Neuronal stem cell (in vitro differentiated cells): ENCODE measurements at regions not wholly inside any gene's neighbourhood (a gene's known extent, or its start where the extent isn't known, plus 50 kb on each side); places are given as distances from the start of the nearest gene placed in this dataset.

Source experiments
- DNase-seq: peaks from one replicate; pipeline ENCODE4 v3.0.0-alpha.2; 2013; ENCODE audit warnings: low spot score
- H2AFZ ChIP-seq: one replicate; pipeline ENCODE4 v1.6.1; 2013; ENCODE audit warnings: mild to moderate bottlenecking, low read length, inconsistent platforms
- H2AK5ac ChIP-seq: 2 replicates; pipeline ENCODE4 v1.6.1; 2013; ENCODE audit warnings: low read depth, mild to moderate bottlenecking, inconsistent platforms, low read length, moderate library complexity, mixed read lengths
- H2BK120ac ChIP-seq: 2 replicates; pipeline ENCODE4 v1.6.1; 2013; ENCODE audit warnings: low read depth, mild to moderate bottlenecking, inconsistent platforms, low read length, moderate library complexity, mixed read lengths
- H2BK12ac ChIP-seq: one replicate; pipeline ENCODE4 v1.6.1; 2013; ENCODE audit warnings: low read length, inconsistent platforms
- H2BK15ac ChIP-seq: 2 replicates; pipeline ENCODE4 v1.6.1; 2013; ENCODE audit warnings: mild to moderate bottlenecking, low read length, inconsistent platforms, mixed read lengths
- H2BK5ac ChIP-seq: one replicate; pipeline ENCODE4 v1.6.1; 2013; ENCODE audit warnings: inconsistent platforms, mild to moderate bottlenecking, low read length, moderate library complexity
- H3K14ac ChIP-seq: one replicate; pipeline ENCODE4 v1.6.1; 2013; ENCODE audit warnings: low read length, inconsistent platforms
- H3K18ac ChIP-seq: 2 replicates; pipeline ENCODE4 v1.6.1; 2013; ENCODE audit warnings: low read length, inconsistent platforms
- H3K23ac ChIP-seq: 2 replicates; pipeline ENCODE4 v1.6.1; 2013; ENCODE audit warnings: low read depth, mild to moderate bottlenecking, mixed read lengths, low read length, inconsistent platforms; ENCODE audit not compliant: poor library complexity
- H3K27ac ChIP-seq: replicated peaks from 3 replicates; pipeline ENCODE4 v1.5.1; 2013; ENCODE audit warnings: low read length, inconsistent platforms
- H3K27me3 ChIP-seq, 3 experiments: 2 replicates each; pipeline ENCODE4 v1.6.1; 2013; ENCODE audit warnings: low read length in 3 of 3, mild to moderate bottlenecking in 2 of 3, inconsistent platforms in 1 of 3, low read depth in 1 of 3, mixed read lengths in 1 of 3, moderate library complexity in 1 of 3; ENCODE audit not compliant: control insufficient read depth in 3 of 3, insufficient read depth in 3 of 3
- H3K36me3 ChIP-seq, 2 donors: replicated peaks in 1 of 2; 2 replicates each; pipeline ENCODE4 v1.6.1; 2013; ENCODE audit warnings: low read length in 2 of 2; ENCODE audit not compliant: control insufficient read depth in 2 of 2, insufficient read depth in 2 of 2
- H3K4ac ChIP-seq: 2 replicates; pipeline ENCODE4 v1.6.1; 2013; ENCODE audit warnings: inconsistent platforms, mild to moderate bottlenecking, low read length, moderate library complexity
- H3K4me1 ChIP-seq, 2 donors: 1 replicate in 1 of 2; 2 replicates in 1 of 2; pipeline ENCODE4 v1.6.1; 2013; ENCODE audit warnings: low read length in 2 of 2, low read depth in 1 of 2; ENCODE audit not compliant: control insufficient read depth in 2 of 2, insufficient read depth in 1 of 2
- H3K4me2 ChIP-seq: one replicate; pipeline ENCODE4 v1.6.1; 2013; ENCODE audit warnings: mild to moderate bottlenecking, low read length, inconsistent platforms; ENCODE audit not compliant: insufficient read depth, poor library complexity, severe bottlenecking
- H3K4me3 ChIP-seq, 2 donors: 2 replicates each; pipeline ENCODE4 v1.5.1; 2013; ENCODE audit warnings: low read length in 2 of 2, mild to moderate bottlenecking in 2 of 2, inconsistent platforms in 1 of 2, moderate library complexity in 1 of 2
- H3K79me1 ChIP-seq: one replicate; pipeline ENCODE4 v1.6.1; 2013; ENCODE audit warnings: low read depth, mild to moderate bottlenecking, inconsistent platforms, low read length, moderate library complexity
- H3K9ac ChIP-seq: one replicate; pipeline ENCODE4 v1.6.1; 2013; ENCODE audit warnings: mild to moderate bottlenecking, low read depth, low read length, inconsistent platforms; ENCODE audit not compliant: poor library complexity
- H3K9me3 ChIP-seq, 2 donors: replicated peaks in 1 of 2; 2 replicates each; pipeline versions ENCODE3 to v1.6.1; 2013; ENCODE audit warnings: low read length in 2 of 2, mild to moderate bottlenecking in 2 of 2, inconsistent platforms in 1 of 2, low read depth in 1 of 2, mixed read lengths in 1 of 2, moderate library complexity in 1 of 2; ENCODE audit not compliant: control insufficient read depth in 2 of 2, insufficient read depth in 1 of 2
- H4K8ac ChIP-seq: one replicate; pipeline ENCODE4 v1.6.1; 2013; ENCODE audit warnings: low read depth, mild to moderate bottlenecking, inconsistent platforms, low read length, moderate library complexity
- H4K91ac ChIP-seq: one replicate; pipeline ENCODE4 v1.6.1; 2013; ENCODE audit warnings: low read length, low read depth, mild to moderate bottlenecking, inconsistent platforms; ENCODE audit not compliant: poor library complexity
- WGBS, 2 donors: extraction: QIAGEN DNeasy Blood & Tissue Kit; methylation state at CpG; one replicate each; pipeline ENCODE4 v1.1.7; 2013; ENCODE audit warnings: missing lambda C conversion rate in 2 of 2, mixed read lengths in 1 of 2; ENCODE audit not compliant: insufficient read length in 2 of 2, insufficient replicate concordance in 1 of 2; ENCODE audit errors: extremely low coverage in 2 of 2; 5-methylcytosine and 5-hydroxymethylcytosine counted together

DNA sequence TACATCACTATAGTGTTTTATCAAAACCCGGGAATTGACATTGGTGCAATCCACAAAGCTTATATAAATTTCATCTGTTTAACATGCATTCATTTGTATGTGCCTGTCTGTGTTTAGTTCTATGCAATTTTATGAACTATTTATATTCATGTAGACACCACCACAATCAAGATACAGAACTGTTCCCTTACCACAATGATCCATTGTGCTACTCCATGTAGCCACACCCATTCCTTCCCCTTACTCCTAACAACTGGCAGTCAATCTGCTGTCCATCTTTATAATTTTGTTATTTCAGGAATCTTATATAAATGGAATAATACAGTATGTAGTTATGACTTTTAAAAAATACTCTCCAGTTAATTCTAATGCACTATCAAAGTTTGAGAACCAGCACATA is 389.5 kb downstream of the HTR1A start:
- H3K18ac ChIP-seq = no peak overlapping the region
- no peak overlapping the region for H3K9ac ChIP-seq
- H2BK12ac ChIP-seq = no peak overlapping the region
- H2BK15ac ChIP-seq = no peak overlapping the region
- no peak overlapping the region for H3K23ac ChIP-seq
- no peak overlapping the region for H4K8ac ChIP-seq
- H3K27me3 ChIP-seq = no peaks in the 10 kb centered on the region
- H3K79me1 ChIP-seq = no peaks in the 10 kb centered on the region
- no peak overlapping the region for H3K4me3 ChIP-seq
- no peak overlapping the region for H3K14ac ChIP-seq
- no peak for DNase-seq
- H2AK5ac ChIP-seq = no peak overlapping the region
- no peaks in the 10 kb centered on the region for H3K9me3 ChIP-seq
- no peak overlapping the region for H3K4ac ChIP-seq
- WGBS, 2 donors = no CpG with 5 or more reads among the region's 1 CpG
- no peak overlapping the region for H2BK5ac ChIP-seq
- H3K4me2 ChIP-seq = no peak overlapping the region
- no peak overlapping the region for H4K91ac ChIP-seq
- no peak overlapping the region for H3K27ac ChIP-seq
- no peaks in the 10 kb centered on the region for H3K4me1 ChIP-seq
- H2AFZ ChIP-seq = no peak overlapping the region
- no peak overlapping the region for H2BK120ac ChIP-seq
- no peaks in the 10 kb centered on the region for H3K36me3 ChIP-seq

- WGBS, 2 donors = no CpG with 5 or more reads among the region's 12 CpGs
- Histone ChIP-seq H3K27me3 (no peaks in the 10 kb centered on the region), H2BK15ac (no peak overlapping the region), H3K9ac (no peak overlapping the region), H3K14ac (peak overlapping the region; percentile 67), H3K4me3 (no peak overlapping the region), H2BK5ac (peak overlapping the region; percentile 88), H3K4ac (no peak overlapping the region), H3K4me1 (no peaks in the 10 kb centered on the region), H3K36me3 (no peaks in the 10 kb centered on the region), H3K4me2 (no peak overlapping the region), H4K8ac (no peak overlapping the region), H2AK5ac (no peak overlapping the region), H3K79me1 (no peaks in the 10 kb centered on the region), H2BK120ac (no peak overlapping the region), H3K23ac (no peak overlapping the region), H2AFZ (no peak overlapping the region), H4K91ac (no peak overlapping the region), H3K27ac (no peak overlapping the region), H2BK12ac (no peak overlapping the region), H3K18ac (peak overlapping the region; percentile 72), H3K9me3 (no peaks in the 10 kb centered on the region)
- DNase-seq = no peak
Measured at GRCh38 chr5:63570752-63571151, 391.5 kb downstream of the HTR1A start.

GRCh38 chr5:63564789-63565188 is 397.5 kb downstream of the HTR1A start:
- Histone ChIP-seq H3K9ac (no peak overlapping the region), H2AK5ac (no peak overlapping the region), H3K9me3 (peaks cover 0 to 2% of the 10 kb centered on the region in 2 donors), H4K8ac (no peak overlapping the region), H3K79me1 (no peaks in the 10 kb centered on the region), H3K23ac (no peak overlapping the region), H3K27me3 (no peaks in the 10 kb centered on the region), H2BK120ac (no peak overlapping the region), H2BK15ac (no peak overlapping the region), H3K36me3 (no peaks in the 10 kb centered on the region), H2BK5ac (no peak overlapping the region), H2BK12ac (no peak overlapping the region), H3K4me3 (no peak overlapping the region), H3K4ac (no peak overlapping the region), H3K18ac (no peak overlapping the region), H3K27ac (no peak overlapping the region), H3K14ac (no peak overlapping the region), H3K4me2 (no peak overlapping the region), H2AFZ (no peak overlapping the region), H3K4me1 (no peaks in the 10 kb centered on the region), H4K91ac (no peak overlapping the region)
- WGBS, 2 donors = no CpG with 5 or more reads among the region's 3 CpGs
- no peak for DNase-seq

DNA sequence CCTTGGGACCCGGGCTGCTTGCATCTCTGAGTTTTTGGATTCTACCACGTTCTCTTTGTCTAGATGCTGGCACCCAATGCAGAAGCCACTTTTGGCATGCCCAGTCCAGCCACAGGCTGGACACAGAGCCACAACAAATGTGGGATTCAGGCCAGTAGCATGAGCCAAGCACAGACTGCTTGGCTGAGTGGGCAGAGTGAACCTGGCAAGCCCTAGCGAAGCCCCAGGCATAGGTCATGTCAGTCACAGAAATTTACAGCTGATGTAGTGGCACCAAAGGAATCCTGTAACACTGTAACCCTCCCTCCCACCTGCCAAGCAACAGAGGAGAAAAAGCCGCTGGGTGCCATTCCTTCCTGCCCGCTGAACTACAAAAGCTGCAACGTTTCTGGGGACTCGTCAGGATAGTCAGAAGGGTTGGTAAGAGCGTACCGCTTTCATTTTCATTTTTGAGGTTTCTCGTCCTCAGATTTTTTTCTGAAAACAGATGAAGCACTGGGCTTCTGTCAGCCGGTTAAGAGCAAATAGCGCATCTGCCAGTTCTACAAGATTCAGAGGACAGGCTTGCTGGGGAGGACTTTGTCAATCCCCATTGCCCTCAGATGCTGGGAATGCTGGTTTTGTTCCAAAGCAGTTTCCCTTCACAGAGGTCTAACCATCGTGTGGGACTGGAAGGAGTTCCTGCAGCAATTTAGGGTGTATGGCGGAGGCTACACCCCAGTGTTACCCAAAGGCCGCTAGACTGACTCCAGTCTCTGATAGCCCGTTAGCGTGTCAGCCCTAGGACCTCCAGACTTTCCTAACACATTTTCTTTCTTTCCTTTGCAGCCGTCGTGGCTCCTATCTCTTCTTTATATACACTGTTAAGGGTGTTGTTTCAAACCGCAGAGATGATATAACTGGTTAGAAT is 399.0 kb downstream of the HTR1A start:
- no CpG with 5 or more reads among the region's 20 CpGs for WGBS, 2 donors
- no peak overlapping the region for H3K4me3 ChIP-seq

More for the DNA sequence above, 399.0 kb downstream of the HTR1A start:
- no peaks in the 10 kb centered on the region for H3K4me1 ChIP-seq
- H3K27me3 ChIP-seq = no peaks in the 10 kb centered on the region
- H2BK120ac ChIP-seq = no peak overlapping the region
- H4K91ac ChIP-seq = no peak overlapping the region
- H2BK15ac ChIP-seq = no peak overlapping the region
- no peak overlapping the region for H3K14ac ChIP-seq
- H2BK5ac ChIP-seq = no peak overlapping the region
- H3K79me1 ChIP-seq = no peaks in the 10 kb centered on the region
- H2BK12ac ChIP-seq = no peak overlapping the region
- no peak overlapping the region for H3K9ac ChIP-seq
- no peak overlapping the region for H3K4me2 ChIP-seq
- no peak overlapping the region for H3K27ac ChIP-seq
- H2AK5ac ChIP-seq = no peak overlapping the region
- H4K8ac ChIP-seq = no peak overlapping the region
- H3K23ac ChIP-seq = no peak overlapping the region
- peaks cover 0 to 2% of the 10 kb centered on the region in 2 donors for H3K9me3 ChIP-seq
- no peak overlapping the region for H3K18ac ChIP-seq
- H3K36me3 ChIP-seq = no peaks in the 10 kb centered on the region
- DNase-seq = no peak
- H3K4ac ChIP-seq = no peak overlapping the region
- H2AFZ ChIP-seq = no peak overlapping the region
